Cardiac fibroblast (primary cell): ENCODE measurements at regions not wholly inside any gene's neighbourhood (a gene's known extent, or its start where the extent isn't known, plus 50 kb on each side); places are given as distances from the start of the nearest gene placed in this dataset.

Source experiments
- DNase-seq, 2 donors: peaks; one replicate each; pipeline versions ENCODE4 v3.0.0 to v3.0.0-alpha.2; 2010; ENCODE audit warnings: low read depth in 2 of 2
- H3K4me3 ChIP-seq, 2 donors: replicated peaks in 1 of 2; 1 replicate in 1 of 2; 2 replicates in 1 of 2; pipeline ENCODE4 v1.5.1; 2011; ENCODE audit warnings: low read depth in 2 of 2, low read length in 2 of 2, mild to moderate bottlenecking in 2 of 2, moderate library complexity in 1 of 2
- CTCF ChIP-seq: IDR thresholded peaks from one replicate; pipeline ENCODE4 v1.5.1; 2011; ENCODE audit warnings: low read depth, mild to moderate bottlenecking, low read length, inconsistent platforms

DNA sequence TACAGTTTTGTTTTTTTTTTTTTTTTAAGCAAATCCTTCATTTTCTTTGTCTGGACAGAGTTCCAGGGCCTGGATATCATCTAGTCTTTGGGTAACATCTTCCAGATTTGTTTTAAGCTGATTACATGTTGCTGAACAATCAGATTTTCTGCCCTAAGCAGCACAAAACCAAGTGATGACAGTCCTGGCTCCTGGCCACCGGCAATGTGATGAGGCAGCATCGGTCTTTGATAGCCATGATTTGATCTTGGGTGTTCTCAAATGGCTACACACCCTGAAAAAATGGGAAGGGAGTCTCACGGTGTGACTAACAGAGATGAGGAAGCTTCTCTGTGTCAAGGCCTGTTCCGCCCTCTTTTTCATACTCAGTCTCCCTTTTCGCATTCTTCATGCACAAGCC lies 708.6 kb upstream of the ZEB2 start:
- TF ChIP-seq CTCF = no peak

GRCh38 chr2:145226901-145227300 lies 707.0 kb upstream of the ZEB2 start:
- no peak for TF ChIP-seq CTCF

More for the DNA sequence above, 708.6 kb upstream of the ZEB2 start:
- peak; percentile 11 to 16 for DNase-seq
- H3K4me3 ChIP-seq = no peak overlapping the region

DNA sequence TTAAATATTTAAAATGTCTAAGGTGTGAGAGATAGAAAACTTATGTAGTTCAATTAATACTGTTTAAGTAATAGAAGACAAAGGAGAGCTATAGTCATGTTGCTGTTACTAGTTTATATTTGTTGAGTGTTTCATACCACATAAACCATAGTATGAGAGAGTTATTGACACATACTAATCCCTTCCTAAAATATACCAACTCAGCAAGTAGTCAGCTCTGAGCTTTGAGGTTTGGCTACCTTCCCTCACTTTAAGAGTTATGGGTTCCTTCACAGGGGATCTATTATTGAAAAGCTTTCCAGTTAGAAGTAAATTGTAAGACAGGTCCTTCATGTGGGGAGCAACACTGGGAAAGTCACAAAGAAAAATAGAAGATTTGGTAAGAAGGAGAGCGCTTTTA lies 701.6 kb upstream of the ZEB2 start:
- H3K4me3 ChIP-seq = no peak overlapping the region
- TF ChIP-seq CTCF = no peak
- no peak for DNase-seq

More at GRCh38 chr2:145226901-145227300, 707.0 kb upstream of the ZEB2 start:
- no peak overlapping the region for H3K4me3 ChIP-seq
- DNase-seq = no peak

DNA sequence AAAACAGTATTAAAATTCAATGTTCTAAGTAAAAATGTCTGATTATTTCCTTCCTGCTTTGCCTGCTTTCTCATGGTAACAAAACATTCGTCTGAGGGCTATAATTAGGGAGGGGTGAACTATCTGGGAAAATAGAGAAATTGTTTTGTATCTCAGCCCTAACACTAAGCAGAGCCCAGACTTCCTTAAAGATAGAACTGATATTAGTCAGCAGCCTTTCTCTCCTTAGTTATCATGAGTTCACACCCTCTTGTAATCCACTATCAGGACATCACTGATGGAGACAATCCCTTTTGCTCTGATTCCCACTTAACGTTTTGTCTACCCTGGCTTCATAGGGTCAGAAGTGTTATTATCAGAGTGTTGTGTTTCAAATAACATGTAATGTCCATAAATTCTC lies 701.1 kb upstream of the ZEB2 start:
- H3K4me3 ChIP-seq = no peak overlapping the region
- no peak for TF ChIP-seq CTCF
- no peak for DNase-seq

DNA sequence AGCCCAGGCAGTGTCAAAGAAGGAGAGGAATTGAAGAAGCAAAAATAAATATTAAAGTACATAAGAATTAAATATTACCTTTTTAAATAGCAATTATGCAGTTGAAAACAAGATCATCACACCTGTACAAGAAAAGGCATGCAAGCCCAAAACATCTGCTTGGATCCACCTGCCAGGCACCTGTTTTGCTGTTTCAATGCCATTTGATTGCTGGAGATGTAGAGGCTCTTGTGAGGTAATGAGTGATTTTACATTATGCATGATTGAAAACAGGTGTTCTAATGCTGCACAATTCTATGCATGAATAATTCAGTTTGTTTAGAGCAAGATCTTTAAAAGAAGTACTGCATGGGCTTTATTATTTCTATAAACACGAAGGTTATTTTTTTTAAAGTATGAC lies 700.6 kb upstream of the ZEB2 start:
- H3K4me3 ChIP-seq = no peak overlapping the region
- DNase-seq = no peak
- TF ChIP-seq CTCF = no peak

DNA sequence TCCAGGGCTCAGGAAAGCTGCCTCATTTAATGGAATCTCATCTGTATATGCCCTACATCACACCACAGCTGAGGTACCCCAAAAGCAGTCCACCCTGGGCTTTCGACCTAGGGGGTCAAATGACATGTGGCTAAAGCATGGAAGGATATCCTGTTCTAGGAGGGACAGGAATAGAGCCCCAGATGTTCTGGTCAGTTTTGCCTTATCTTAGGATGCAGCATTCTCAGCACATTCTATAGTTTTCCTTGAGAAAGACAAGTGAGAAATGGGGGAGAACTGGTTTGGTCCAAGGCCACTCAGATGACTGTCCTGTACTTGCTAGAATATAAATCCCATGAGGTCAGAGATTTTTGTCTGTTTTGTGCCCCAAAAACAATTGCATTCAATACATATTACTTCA lies 688.0 kb upstream of the ZEB2 start:
- TF ChIP-seq CTCF = no peak
- no peak overlapping the region for H3K4me3 ChIP-seq
- DNase-seq = no peak

DNA sequence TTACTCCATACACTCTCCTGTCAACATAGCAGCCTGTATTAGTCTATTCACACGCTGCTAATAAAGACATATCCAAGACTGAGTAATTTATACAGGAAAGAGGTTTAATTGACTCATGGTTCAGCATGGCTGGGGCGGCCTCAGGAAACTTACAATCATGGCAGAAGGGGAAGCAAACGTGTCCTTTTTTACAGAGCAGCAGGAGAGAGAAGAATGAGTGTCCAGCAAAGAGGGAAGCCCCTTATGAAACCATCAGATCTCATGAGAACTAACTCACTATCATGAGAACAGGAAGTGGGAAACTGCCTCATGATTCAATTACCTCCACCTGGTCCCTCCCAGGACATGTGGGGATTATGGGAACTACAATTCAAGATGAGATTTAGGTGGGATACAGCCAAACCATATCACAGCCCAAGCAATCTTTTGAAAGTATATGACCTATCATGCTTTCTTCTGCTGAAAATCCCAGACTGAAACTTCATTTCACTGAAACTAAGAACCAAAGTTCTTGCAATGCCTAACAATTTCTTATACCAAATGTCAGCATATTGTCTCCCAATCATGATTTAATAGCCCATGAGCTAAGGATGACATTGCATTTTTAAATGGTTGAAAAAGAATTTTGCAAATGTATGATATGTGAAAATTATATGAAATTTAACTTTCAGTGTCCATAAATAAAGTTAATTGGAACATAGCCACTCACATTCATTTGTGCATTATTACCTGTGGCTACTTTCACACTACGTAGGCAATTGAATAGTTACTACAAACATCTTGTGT lies 686.8 kb upstream of the ZEB2 start:
- no peak for DNase-seq
- no peak for TF ChIP-seq CTCF
- H3K4me3 ChIP-seq = no peak overlapping the region
